CD4-positive, CD25-positive, alpha-beta regulatory T cell (primary cell): ENCODE measurements at regions not wholly inside any gene's neighbourhood (a gene's known extent, or its start where the extent isn't known, plus 50 kb on each side); places are given as distances from the start of the nearest gene placed in this dataset.
"Not testable (repeated sequence)": the region's sequence is repeated elsewhere in the genome, so short reads cannot be mapped to it uniquely, and the experiment has no call there.

Experiments
- ATAC-seq, 2 donors: fragments of 150-1000 bp; cut with Tn5 transposase; one replicate each; pipeline ENCODE4 v1.10.0; 2021; ENCODE audit warnings: low read depth in 2 of 2, moderate number of reproducible peaks in 2 of 2, moderate library complexity in 1 of 2
- DNase-seq, 3 donors: peaks; one replicate each; pipeline versions ENCODE4 v3.0.0 to v3.0.0-alpha.2; 2012 to 2022; ENCODE audit warnings: mixed read lengths in 1 of 3
- H3K27ac ChIP-seq: one replicate; pipeline ENCODE4 v1.7.0; 2013; ENCODE audit warnings: mild to moderate bottlenecking, low read length; ENCODE audit not compliant: insufficient read depth, poor library complexity, severe bottlenecking
- H3K27me3 ChIP-seq: one replicate; pipeline ENCODE4 v1.7.0; 2013; ENCODE audit warnings: low read length; ENCODE audit not compliant: control insufficient read depth, insufficient read depth
- H3K36me3 ChIP-seq: one replicate; pipeline ENCODE4 v1.7.0; 2013; ENCODE audit warnings: mild to moderate bottlenecking, low read length, moderate library complexity; ENCODE audit not compliant: control insufficient read depth, insufficient read depth
- H3K4me1 ChIP-seq: 2 replicates; pipeline ENCODE4 v1.7.0; 2013; ENCODE audit warnings: mild to moderate bottlenecking, low read length; ENCODE audit not compliant: insufficient read depth, control insufficient read depth, poor library complexity, severe bottlenecking
- H3K4me3 ChIP-seq: one replicate; pipeline ENCODE4 v1.7.0; 2013; ENCODE audit warnings: low read depth, mild to moderate bottlenecking, low read length, moderate library complexity
- H3K9me3 ChIP-seq, 2 experiments: 1 replicate in 1 of 2; 2 replicates in 1 of 2; pipeline ENCODE4 v1.7.0; 2013; ENCODE audit warnings: low read length in 2 of 2, mild to moderate bottlenecking in 1 of 2, moderate library complexity in 1 of 2; ENCODE audit not compliant: control insufficient read depth in 2 of 2
- H3K27ac Mint-ChIP-seq, 3 donors: one replicate each; pipeline ENCODE4 v1.8.0; 2020 to 2022; ENCODE audit warnings: mild to moderate bottlenecking in 3 of 3, mixed read lengths in 3 of 3, moderate library complexity in 2 of 3
- H3K27me3 Mint-ChIP-seq: one replicate; pipeline ENCODE4 v1.8.0; 2022; ENCODE audit warnings: mild to moderate bottlenecking, mixed read lengths
- H3K36me3 Mint-ChIP-seq: one replicate; pipeline ENCODE4 v1.8.0; 2020; ENCODE audit warnings: mixed read lengths
- H3K4me1 Mint-ChIP-seq, 4 donors: one replicate each; pipeline ENCODE4 v1.8.0; 2020 to 2022; ENCODE audit warnings: mixed read lengths in 4 of 4, mild to moderate bottlenecking in 1 of 4
- H3K4me3 Mint-ChIP-seq, 4 donors: one replicate each; pipeline ENCODE4 v1.8.0; 2020 to 2022; ENCODE audit warnings: mild to moderate bottlenecking in 4 of 4, mixed read lengths in 4 of 4, moderate library complexity in 3 of 4
- H3K9me3 Mint-ChIP-seq, 7 donors: one replicate each; pipeline ENCODE4 v1.8.0; 2020 to 2022; ENCODE audit warnings: mixed read lengths in 7 of 7, mild to moderate bottlenecking in 3 of 7, moderate library complexity in 2 of 7

DNA sequence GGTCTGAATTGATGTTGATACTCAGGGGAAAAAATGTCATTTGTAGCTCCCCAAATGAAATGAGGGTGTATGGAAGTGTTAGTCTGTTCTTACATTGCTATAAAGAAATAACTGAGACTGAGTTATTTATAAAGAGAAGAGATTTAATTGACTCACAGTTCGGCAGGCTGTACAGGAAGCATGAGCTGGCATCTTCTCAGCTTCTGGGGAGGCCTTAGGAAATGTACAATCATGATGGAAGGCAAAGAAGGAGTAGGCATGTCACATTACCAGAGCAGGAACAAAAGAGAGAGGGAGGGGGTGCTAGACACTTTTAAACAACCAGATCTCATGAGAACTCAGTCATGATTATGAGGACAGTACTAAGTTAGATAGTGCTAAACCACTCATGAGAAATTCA lies 1199.9 kb upstream of the DIAPH2 start:
- ATAC-seq (no peak), DNase-seq (no peak)
- Histone ChIP-seq H3K27ac (no peak overlapping the region), H3K4me3 (no peak overlapping the region), H3K9me3 (no peaks in the 10 kb centered on the region), H3K4me1 (no peaks in the 10 kb centered on the region), H3K36me3 (no peaks in the 10 kb centered on the region), H3K27me3 (no peaks in the 10 kb centered on the region)
- H3K4me3 Mint-ChIP-seq, result no peak overlapping the region
- peaks cover 0 to 1% (median 0%) of the 10 kb centered on the region in 7 donors for H3K9me3 Mint-ChIP-seq
- no peaks in the 10 kb centered on the region for H3K36me3 Mint-ChIP-seq
- no peaks in the 10 kb centered on the region for H3K27me3 Mint-ChIP-seq
- no peak overlapping the region for H3K27ac Mint-ChIP-seq
- H3K4me1 Mint-ChIP-seq, result no peaks in the 10 kb centered on the region

DNA sequence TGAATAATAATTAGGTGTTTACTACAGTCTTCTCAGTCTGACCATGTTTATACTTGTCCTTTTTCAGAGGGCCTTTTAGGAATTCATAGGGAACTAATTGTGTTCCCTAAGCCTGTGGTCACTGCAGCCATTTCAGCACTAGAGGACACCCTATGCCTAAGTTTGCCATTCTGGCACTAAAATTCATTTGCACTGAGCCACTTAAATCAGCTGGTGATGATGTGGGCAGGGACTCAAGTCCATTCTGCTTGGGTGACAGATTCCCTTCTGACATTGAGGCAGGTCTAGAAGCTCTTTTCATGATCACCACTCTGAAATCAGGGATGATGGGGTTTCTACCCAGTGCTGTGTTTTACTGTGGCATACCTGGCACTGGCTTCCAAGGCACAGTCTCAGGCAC lies 1178.9 kb upstream of the DIAPH2 start:
- no peak overlapping the region for H3K4me3 Mint-ChIP-seq
- H3K27me3 Mint-ChIP-seq, result no peaks in the 10 kb centered on the region
- no peak overlapping the region for H3K27ac Mint-ChIP-seq
- ATAC-seq (no peak), DNase-seq (no peak)
- peaks cover 0 to 2% of the 10 kb centered on the region in 2 experiments for H3K9me3 ChIP-seq
- no peak overlapping the region for H3K27ac ChIP-seq
- H3K27me3 ChIP-seq, result no peaks in the 10 kb centered on the region
- no peaks in the 10 kb centered on the region for H3K4me1 Mint-ChIP-seq
- no peak overlapping the region for H3K4me3 ChIP-seq
- H3K36me3 Mint-ChIP-seq, result no peaks in the 10 kb centered on the region
- H3K4me1 ChIP-seq, result no peaks in the 10 kb centered on the region
- H3K36me3 ChIP-seq, result no peaks in the 10 kb centered on the region
- H3K9me3 Mint-ChIP-seq, result peaks cover 0 to 2% (median 0%) of the 10 kb centered on the region in 7 donors

DNA sequence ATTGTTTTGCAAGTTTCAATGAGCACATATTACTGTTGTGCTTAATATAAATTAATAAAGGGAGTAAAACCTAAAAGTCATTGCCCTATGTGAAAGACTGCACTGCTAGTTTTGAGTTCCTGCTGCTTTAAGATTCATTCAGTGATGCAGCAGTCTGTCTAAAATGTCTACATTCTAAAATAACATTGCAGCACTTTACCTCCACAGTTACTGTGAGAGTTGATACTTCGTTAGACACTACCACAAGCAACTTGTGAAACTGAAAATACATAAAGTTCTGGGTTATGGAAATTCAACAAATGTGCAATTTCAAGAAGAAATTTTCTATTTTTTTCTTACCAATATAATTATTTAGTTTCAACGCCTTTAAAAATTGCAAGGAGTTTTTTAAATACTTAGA lies 1175.2 kb upstream of the DIAPH2 start:
- no peak overlapping the region for H3K4me3 ChIP-seq
- no peaks in the 10 kb centered on the region for H3K27me3 Mint-ChIP-seq
- no peak overlapping the region for H3K27ac Mint-ChIP-seq
- no peaks in the 10 kb centered on the region for H3K4me1 Mint-ChIP-seq
- ATAC-seq (no peak), DNase-seq (no peak)
- no peak overlapping the region for H3K27ac ChIP-seq
- H3K27me3 ChIP-seq, result no peaks in the 10 kb centered on the region
- no peak overlapping the region for H3K4me3 Mint-ChIP-seq
- H3K9me3 Mint-ChIP-seq, result no peaks in the 10 kb centered on the region
- H3K36me3 ChIP-seq, result no peaks in the 10 kb centered on the region
- H3K4me1 ChIP-seq, result no peaks in the 10 kb centered on the region
- H3K9me3 ChIP-seq, result peaks cover 0 to 2% of the 10 kb centered on the region in 2 experiments
- no peaks in the 10 kb centered on the region for H3K36me3 Mint-ChIP-seq

DNA sequence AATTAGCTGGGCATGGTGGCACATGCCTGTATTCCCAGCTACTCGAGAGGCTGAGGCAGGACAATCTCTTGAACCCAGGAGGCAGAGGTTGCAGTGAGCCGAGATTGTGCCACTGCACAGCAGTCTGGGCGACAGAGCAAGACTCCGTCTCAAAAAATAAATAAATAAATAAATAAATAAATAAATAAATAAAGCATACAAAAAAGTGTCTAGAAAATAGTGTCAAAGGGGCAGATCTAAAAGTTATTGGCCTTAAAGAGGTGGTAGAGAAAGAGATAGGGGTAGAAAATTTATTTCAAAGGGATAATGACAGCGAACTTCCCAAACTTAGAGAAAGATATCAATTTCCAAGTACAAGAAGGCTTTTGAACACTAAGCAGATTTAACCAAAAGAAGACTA lies 1160.6 kb upstream of the DIAPH2 start:
- H3K27me3 Mint-ChIP-seq, H3K4me1 Mint-ChIP-seq, H3K36me3 Mint-ChIP-seq, DNase-seq, H3K4me1 ChIP-seq, H3K9me3 ChIP-seq, H3K36me3 ChIP-seq, H3K27me3 ChIP-seq, H3K9me3 Mint-ChIP-seq, ATAC-seq, H3K4me3 Mint-ChIP-seq, H3K27ac ChIP-seq, H3K27ac Mint-ChIP-seq, H3K4me3 ChIP-seq: not testable (repeated sequence)

DNA sequence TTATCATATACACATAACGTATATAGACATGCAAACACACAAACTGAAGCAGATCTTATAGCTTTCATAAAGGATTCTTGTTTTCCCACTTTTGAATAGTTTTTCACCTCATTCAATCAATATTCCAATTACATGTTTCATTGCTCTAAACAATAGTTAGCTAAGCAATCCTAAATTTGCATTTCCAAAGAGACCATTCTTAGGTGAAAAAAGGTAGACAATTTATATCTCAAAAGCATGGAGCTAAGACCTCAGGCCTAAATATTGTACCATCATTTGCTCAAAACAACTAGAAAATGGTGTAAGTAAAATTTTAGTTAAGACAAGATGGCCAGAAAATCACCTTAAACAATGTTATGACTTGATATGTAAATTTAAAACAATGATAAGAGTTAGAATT lies 1148.5 kb upstream of the DIAPH2 start:
- H3K4me3 ChIP-seq, result no peak overlapping the region
- no peaks in the 10 kb centered on the region for H3K9me3 ChIP-seq
- H3K4me1 ChIP-seq, result no peaks in the 10 kb centered on the region
- no peak overlapping the region for H3K27ac ChIP-seq
- no peaks in the 10 kb centered on the region for H3K27me3 ChIP-seq
- Mint-ChIP-seq H3K27me3 (no peaks in the 10 kb centered on the region), H3K4me1 (no peaks in the 10 kb centered on the region), H3K9me3 (peaks cover 0 to 2% (median 0%) of the 10 kb centered on the region in 7 donors), H3K4me3 (no peak overlapping the region), H3K36me3 (no peaks in the 10 kb centered on the region), H3K27ac (no peak overlapping the region)
- ATAC-seq (no peak), DNase-seq (no peak)
- H3K36me3 ChIP-seq, result no peaks in the 10 kb centered on the region

DNA sequence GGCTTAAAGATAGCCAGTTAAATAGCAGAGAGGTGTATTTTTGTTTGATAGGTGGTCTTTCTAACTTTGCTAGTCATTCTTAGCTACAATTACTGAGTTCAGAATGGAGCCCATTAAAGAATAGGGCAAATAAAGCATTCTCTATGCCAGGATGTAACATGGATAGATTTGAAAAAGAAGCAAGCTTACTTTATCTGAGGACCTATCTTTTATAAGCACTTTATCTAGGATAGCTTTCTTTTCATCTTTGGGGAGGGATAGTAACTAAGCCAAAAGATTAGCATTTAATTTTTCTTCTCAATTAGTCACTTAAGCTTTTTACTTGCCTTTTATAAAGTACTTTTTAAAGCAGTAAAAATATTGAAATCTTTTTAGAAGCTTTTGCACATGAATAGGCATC lies 1148.0 kb upstream of the DIAPH2 start:
- no peaks in the 10 kb centered on the region for H3K36me3 Mint-ChIP-seq
- no peak for DNase-seq
- ATAC-seq, result no peak
- Histone ChIP-seq H3K4me1 (no peaks in the 10 kb centered on the region), H3K27ac (no peak overlapping the region), H3K36me3 (no peaks in the 10 kb centered on the region), H3K9me3 (no peaks in the 10 kb centered on the region), H3K4me3 (no peak overlapping the region), H3K27me3 (no peaks in the 10 kb centered on the region)
- no peak overlapping the region for H3K27ac Mint-ChIP-seq
- H3K4me3 Mint-ChIP-seq, result no peak overlapping the region
- no peaks in the 10 kb centered on the region for H3K27me3 Mint-ChIP-seq
- no peaks in the 10 kb centered on the region for H3K4me1 Mint-ChIP-seq
- peaks cover 0 to 2% (median 0%) of the 10 kb centered on the region in 7 donors for H3K9me3 Mint-ChIP-seq

DNA sequence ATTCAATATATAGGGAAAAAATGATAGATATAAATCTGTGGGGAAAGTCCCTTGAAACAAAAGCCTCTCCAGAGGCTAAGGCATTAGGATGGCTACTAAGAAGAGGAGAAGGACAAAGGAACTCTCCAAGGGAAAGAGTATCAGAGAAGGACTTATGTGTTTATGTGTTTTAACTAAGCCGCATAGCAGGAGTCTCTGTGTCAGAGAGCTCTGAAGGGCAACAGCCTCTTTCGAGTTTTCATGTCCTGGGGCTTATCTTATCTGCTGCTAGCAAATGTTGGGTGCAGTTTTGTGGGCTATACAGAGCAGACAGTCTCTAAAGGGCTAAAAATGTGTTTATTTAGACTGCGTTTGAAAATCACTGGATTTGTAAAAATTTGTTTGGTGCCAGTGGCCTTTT lies 1145.6 kb upstream of the DIAPH2 start:
- Mint-ChIP-seq H3K4me1 (no peaks in the 10 kb centered on the region), H3K27me3 (no peaks in the 10 kb centered on the region), H3K27ac (no peak overlapping the region), H3K36me3 (no peaks in the 10 kb centered on the region), H3K9me3 (peaks cover 0 to 2% (median 0%) of the 10 kb centered on the region in 7 donors), H3K4me3 (no peak overlapping the region)
- DNase-seq (no peak), ATAC-seq (no peak)
- Histone ChIP-seq H3K4me1 (no peaks in the 10 kb centered on the region), H3K27ac (no peak overlapping the region), H3K4me3 (no peak overlapping the region), H3K36me3 (no peaks in the 10 kb centered on the region), H3K9me3 (no peaks in the 10 kb centered on the region), H3K27me3 (no peaks in the 10 kb centered on the region)

DNA sequence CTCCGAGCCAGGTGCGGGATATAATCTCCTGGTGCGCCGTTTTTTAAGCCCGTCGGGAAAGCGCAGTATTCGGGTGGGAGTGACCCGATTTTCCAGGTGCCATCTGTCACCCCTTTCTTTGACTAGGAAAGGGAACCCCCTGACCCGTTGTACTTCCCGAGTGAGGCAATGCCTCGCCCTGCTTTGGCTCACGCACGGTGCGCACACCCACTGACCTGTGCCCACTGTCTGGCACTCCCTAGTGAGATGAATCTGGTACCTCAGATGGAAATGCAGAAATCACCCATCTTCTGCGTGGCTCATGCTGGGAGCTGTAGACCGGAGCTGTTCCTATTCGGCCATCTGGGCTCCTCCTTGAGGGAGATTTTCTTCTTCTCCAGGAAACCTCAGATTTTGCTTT lies 1135.1 kb upstream of the DIAPH2 start:
- not testable (repeated sequence) for H3K4me1 Mint-ChIP-seq

More for the DNA sequence above, 1135.1 kb upstream of the DIAPH2 start:
- not testable (repeated sequence) for H3K36me3 ChIP-seq, H3K9me3 ChIP-seq, H3K4me3 Mint-ChIP-seq, H3K4me1 ChIP-seq, H3K27ac ChIP-seq, H3K27ac Mint-ChIP-seq, H3K4me3 ChIP-seq, H3K27me3 Mint-ChIP-seq, H3K9me3 Mint-ChIP-seq, ATAC-seq, DNase-seq, H3K36me3 Mint-ChIP-seq, H3K27me3 ChIP-seq
